Lower lobe of right lung (tissue), 2 donors: ENCODE measurements at regions not wholly inside any gene's neighbourhood (a gene's known extent, or its start where the extent isn't known, plus 50 kb on each side); places are given as distances from the start of the nearest gene placed in this dataset.

Source experiments
- ATAC-seq, 2 donors: fragments of 200-7000 bp; cut with Tn5 transposase; one replicate each; pipeline ENCODE4 v1.9.1; 2020 to 2022; ENCODE audit warnings: mild to moderate bottlenecking in 2 of 2, moderate library complexity in 2 of 2
- DNase-seq: peaks from one replicate; pipeline ENCODE4 v3.0.0-alpha.2; 2020
- H3K27ac ChIP-seq: fragments of 200-600 bp; one replicate; pipeline ENCODE4 v1.8.0; 2022
- H3K27me3 ChIP-seq: fragments of 200-600 bp; one replicate; pipeline ENCODE4 v1.8.0; 2022; ENCODE audit warnings: low read depth
- H3K36me3 ChIP-seq: fragments of 200-600 bp; one replicate; pipeline ENCODE4 v1.8.0; 2022; ENCODE audit warnings: mild to moderate bottlenecking
- H3K4me1 ChIP-seq: fragments of 200-600 bp; one replicate; pipeline ENCODE4 v1.8.0; 2022
- H3K4me3 ChIP-seq: fragments of 200-600 bp; one replicate; pipeline ENCODE4 v1.8.0; 2022; ENCODE audit warnings: mild to moderate bottlenecking
- H3K9me3 ChIP-seq: fragments of 200-600 bp; one replicate; pipeline ENCODE4 v1.8.0; 2022
- intact Hi-C: fragments of 100-400 bp; cut with DNase I; formaldehyde crosslinking; loops from one replicate; pipeline ENCODE4 v1.11.0; 2022
- TF ChIP-seq, protein P1 (sequence below): fragments of 200-600 bp; IDR thresholded peaks from one replicate; pipeline ENCODE4 v1.8.0; 2022; ENCODE audit warnings: antibody characterized with exemption, mild to moderate bottlenecking
- donor health status: DM: no; HTN: yes; CAD: no; lungs with severe emphysema.

DNA sequence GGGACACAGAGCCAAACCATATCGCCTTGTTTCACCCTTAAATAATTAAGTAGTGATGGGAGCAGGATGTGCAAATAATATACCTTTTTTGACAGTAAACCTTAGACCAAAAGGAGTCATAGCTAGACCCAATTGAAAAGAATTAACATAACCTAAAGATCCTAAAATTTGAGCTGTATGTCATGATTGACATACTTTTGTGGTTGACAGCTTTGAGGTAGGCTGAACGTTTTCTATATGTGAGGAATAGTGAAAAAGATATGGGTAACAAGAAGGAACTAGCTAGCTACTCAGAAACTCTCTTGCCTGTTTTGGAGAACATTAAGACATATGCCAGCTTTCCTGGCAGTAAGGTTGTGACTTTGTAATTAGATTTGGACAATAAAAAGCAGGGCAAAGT lies 320.6 kb downstream of the KCNC2 start:
- no peak overlapping the region for H3K4me3 ChIP-seq
- TF ChIP-seq, protein P1, sequence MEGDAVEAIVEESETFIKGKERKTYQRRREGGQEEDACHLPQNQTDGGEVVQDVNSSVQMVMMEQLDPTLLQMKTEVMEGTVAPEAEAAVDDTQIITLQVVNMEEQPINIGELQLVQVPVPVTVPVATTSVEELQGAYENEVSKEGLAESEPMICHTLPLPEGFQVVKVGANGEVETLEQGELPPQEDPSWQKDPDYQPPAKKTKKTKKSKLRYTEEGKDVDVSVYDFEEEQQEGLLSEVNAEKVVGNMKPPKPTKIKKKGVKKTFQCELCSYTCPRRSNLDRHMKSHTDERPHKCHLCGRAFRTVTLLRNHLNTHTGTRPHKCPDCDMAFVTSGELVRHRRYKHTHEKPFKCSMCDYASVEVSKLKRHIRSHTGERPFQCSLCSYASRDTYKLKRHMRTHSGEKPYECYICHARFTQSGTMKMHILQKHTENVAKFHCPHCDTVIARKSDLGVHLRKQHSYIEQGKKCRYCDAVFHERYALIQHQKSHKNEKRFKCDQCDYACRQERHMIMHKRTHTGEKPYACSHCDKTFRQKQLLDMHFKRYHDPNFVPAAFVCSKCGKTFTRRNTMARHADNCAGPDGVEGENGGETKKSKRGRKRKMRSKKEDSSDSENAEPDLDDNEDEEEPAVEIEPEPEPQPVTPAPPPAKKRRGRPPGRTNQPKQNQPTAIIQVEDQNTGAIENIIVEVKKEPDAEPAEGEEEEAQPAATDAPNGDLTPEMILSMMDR: no peak
- H3K4me1 ChIP-seq: no peaks in the 10 kb centered on the region
- H3K27ac ChIP-seq: no peak overlapping the region
- H3K9me3 ChIP-seq: no peaks in the 10 kb centered on the region
- H3K27me3 ChIP-seq: no peaks in the 10 kb centered on the region
- H3K36me3 ChIP-seq: no peaks in the 10 kb centered on the region
- ATAC-seq: no peak
- DNase-seq: no peak
- intact Hi-C loops: no loop called here

GRCh38 chr12:74889563-74890236 lies 319.9 kb downstream of the KCNC2 start:
- DNase-seq: no peak
- Histone ChIP-seq H3K27me3 (no peaks in the 10 kb centered on the region), H3K4me3 (no peak overlapping the region), H3K36me3 (no peaks in the 10 kb centered on the region), H3K4me1 (no peaks in the 10 kb centered on the region), H3K27ac (no peak overlapping the region), H3K9me3 (no peaks in the 10 kb centered on the region)
- intact Hi-C loops: no loop called here
- TF ChIP-seq, protein P1: no peak
- peak; percentile 50 to 63 for ATAC-seq

DNA sequence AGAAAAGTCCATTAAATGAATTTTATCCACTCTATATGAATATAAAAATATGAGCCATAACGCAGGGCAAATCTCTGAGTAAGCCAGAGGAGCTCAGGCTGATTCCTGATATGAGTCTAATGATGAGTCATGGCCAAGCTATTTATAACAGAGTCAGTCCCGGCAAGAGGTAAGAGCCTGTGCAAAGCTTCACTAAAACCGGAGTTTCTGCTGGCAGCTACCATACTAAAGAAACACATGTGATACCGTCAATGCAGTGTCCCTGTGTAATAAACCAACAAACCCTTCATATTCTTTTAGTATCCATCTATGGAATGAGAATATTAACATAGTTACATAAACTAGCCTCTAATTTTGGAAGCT lies 319.4 kb downstream of the KCNC2 start:
- Histone ChIP-seq H3K36me3 (no peaks in the 10 kb centered on the region), H3K27me3 (no peaks in the 10 kb centered on the region), H3K9me3 (no peaks in the 10 kb centered on the region), H3K4me3 (no peak overlapping the region), H3K4me1 (no peaks in the 10 kb centered on the region), H3K27ac (no peak overlapping the region)
- DNase-seq (no peak), ATAC-seq (peak; percentile 83 to 95)
- TF ChIP-seq, protein P1: no peak
- intact Hi-C loops: no loop called here

- ATAC-seq: no peak
- no peaks in the 10 kb centered on the region for H3K9me3 ChIP-seq
- H3K4me1 ChIP-seq: no peaks in the 10 kb centered on the region
- no peak overlapping the region for H3K27ac ChIP-seq
- TF ChIP-seq, protein P1: no peak
- no peaks in the 10 kb centered on the region for H3K36me3 ChIP-seq
- intact Hi-C loops: no loop called here
- H3K27me3 ChIP-seq: no peaks in the 10 kb centered on the region
- no peak overlapping the region for H3K4me3 ChIP-seq
- DNase-seq: no peak
Observed at GRCh38 chr12:74891083-74891668, 318.5 kb downstream of the KCNC2 start.

GRCh38 chr12:74892057-74892633 lies 317.5 kb downstream of the KCNC2 start:
- TF ChIP-seq, protein P1: no peak

More at GRCh38 chr12:74892057-74892633, 317.5 kb downstream of the KCNC2 start:
- ATAC-seq: no peak
- Histone ChIP-seq H3K27me3 (no peaks in the 10 kb centered on the region), H3K27ac (no peak overlapping the region), H3K4me3 (no peak overlapping the region), H3K9me3 (no peaks in the 10 kb centered on the region), H3K4me1 (no peaks in the 10 kb centered on the region), H3K36me3 (no peaks in the 10 kb centered on the region)
- intact Hi-C loops: no loop called here
- no peak for DNase-seq
